ENCODE measurements at regions not wholly inside any gene's neighbourhood (a gene's known extent, or its start where the extent isn't known, plus 50 kb on each side); places are given as distances from the start of the nearest gene placed in this dataset.

GRCh38 chr5:74538206-74538661 lies 102.3 kb downstream of the ENC1 start:
- TF ChIP-seq CTCF (IDR thresholded peaks at IDR 0.05) = no peak
- TF ChIP-seq POLR2A (IDR thresholded peaks at IDR 0.05) = no peak
